GM18907 (cell line): ENCODE measurements at regions not wholly inside any gene's neighbourhood (a gene's known extent, or its start where the extent isn't known, plus 50 kb on each side); places are given as distances from the start of the nearest gene placed in this dataset.

Source experiments
- ATAC-seq: cut with Tn5 transposase; IDR thresholded peaks from one replicate; pipeline ENCODE4 v1.9.1; 2021; ENCODE audit warnings: mild to moderate bottlenecking, moderate library complexity; ENCODE audit not compliant: unreplicated experiment

DNA sequence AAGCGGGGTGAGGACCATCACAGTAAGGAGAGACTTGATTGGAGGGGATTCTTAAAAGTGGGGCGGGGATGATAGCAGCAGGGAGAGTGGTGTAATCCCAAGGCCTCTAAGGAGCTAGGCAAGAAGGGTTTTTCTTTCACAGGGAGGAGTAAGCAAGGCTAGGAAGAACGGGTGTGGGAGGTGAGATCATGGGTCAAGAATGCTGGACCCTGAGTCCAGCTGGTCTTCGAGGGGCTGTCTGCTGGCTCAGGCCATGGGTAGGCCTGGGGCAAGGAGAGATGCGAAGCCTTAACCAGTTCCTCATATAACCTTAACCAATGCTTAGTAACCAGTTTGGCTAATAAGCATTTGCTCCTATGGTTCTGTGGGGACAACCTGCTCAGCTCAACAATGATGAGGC lies 599.1 kb downstream of the NPHP4 start:
- no peak for ATAC-seq

DNA sequence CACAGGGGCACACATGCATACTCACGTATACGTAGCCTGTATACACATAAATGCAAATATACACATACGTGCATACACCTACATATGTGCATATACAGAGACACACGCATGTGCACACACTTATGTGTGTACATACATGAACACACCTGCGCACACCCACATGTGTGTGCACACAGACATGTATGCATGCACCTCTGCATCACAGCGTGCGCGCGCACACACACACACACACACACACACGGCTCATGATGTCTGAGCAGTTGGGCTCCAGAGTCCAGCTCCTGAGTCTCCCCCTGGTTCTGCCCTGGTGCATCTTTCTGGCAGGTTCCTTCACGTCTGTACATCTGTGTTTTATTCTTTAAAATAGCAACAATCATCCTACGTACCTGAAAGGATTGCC lies 600.5 kb downstream of the NPHP4 start:
- ATAC-seq, result no peak

DNA sequence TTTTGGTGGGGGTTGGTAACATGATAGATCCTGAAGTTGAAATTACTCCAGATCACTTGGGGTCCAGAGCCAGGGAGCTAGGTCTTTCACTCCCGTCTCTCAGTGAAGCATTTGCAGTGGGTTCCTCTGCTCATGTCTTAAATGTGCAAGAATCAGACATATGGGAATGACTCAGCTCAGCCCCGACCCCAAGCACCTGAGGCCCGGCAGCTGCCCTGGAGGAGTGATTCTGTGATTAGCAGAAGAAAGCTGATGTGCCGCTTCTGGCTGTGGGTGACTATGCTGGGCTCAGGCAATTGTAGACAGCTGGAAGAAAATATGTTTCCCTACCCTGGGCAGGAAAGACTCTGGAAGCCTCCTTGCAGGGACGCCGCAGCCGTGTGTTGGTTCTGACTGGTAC lies 601.7 kb downstream of the NPHP4 start:
- no peak for ATAC-seq

DNA sequence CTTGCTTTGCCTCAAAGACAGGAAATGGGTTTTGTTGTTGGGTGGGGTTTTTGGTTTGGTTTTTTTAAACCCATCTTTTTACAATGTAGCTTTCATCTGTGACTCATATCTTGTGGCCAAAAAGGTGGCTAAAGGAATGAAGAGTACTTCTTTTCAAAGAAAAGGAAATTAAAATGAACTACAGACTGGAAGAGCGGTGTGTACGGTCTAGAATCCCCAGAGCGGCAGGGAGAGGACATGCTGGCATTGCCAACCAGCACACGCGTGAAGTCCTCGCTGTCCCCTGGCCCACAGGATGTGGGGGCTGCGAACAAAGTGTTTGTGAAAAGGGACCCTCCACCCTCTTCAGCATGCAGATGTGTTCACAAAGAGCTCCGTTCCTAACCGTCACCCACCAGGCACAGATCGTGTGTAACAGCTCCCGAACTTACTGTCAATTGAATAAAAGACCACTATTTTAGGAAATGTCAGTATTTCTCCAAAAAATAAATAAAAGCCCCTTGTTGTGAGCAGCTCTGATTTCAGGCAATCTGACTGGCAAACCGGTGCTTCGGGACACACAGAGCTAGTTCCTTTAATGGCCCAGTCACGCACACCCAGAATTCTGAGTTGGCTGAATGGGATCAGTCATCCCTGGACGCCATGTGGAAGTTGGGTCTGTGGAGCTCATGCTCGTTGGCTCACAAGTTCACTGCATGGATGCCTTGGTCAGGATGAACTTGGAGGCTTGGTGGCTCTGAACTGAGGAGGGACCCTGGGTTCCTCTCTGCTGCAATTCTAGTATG lies 602.9 kb downstream of the NPHP4 start:
- ATAC-seq, result no peak

DNA sequence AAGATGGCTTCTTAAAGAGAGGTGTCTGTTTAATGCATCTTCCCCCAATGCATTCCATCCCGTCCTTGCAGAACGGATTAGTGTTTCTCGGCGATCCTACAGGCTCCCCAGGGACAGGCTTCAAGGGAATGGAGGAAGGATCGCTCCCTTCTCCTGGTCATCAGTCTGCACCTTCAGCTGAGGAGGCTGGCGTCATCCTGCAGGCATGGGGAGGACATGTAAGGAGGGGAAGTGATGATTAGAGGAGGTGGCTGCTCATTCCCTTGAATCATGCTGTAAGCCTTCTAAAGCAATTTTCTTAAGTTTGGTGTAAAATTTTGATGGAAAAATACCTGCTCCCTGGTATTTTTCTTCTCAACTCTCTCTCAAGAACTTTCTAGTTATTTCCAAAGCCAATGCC lies 603.6 kb downstream of the NPHP4 start:
- ATAC-seq, result no peak

DNA sequence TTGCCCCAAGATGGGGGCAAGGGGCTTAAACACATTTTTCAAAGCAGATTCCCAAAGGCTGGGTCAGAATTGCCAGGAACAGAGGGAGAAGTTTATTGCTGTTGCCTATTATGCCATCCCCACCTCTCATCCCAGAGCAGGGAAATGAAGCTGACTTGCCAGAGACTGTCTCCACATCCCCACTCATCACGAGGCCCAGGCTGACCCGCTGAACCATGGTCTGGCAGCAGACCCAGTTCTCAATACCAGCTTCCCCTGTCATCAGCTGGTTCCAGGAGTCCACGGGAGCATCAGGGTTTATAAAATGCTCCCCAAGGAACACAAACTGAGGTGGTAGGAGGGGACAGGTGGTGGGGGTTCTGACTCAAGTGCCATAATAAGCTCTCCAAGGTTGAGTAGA lies 605.9 kb downstream of the NPHP4 start:
- ATAC-seq, result no peak

DNA sequence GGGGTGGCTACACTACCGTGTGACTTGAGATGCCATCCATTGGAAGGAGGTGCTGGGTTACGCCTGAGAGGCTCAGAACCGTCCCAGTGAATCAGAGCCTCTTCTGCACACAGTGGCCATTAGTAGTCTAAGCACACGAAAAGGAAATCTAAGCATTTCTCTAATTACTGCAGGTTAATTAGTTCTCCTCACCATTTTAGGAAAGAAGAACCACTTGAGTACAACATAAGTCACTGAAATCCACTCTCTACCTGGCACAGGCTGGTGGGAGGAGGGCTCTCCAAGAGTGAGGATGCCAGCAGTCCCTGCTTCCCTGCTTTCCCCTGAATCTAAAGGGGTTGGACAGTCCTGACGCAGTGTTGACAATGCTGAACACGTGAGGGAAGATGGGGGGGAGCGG lies 606.3 kb downstream of the NPHP4 start:
- no peak for ATAC-seq

DNA sequence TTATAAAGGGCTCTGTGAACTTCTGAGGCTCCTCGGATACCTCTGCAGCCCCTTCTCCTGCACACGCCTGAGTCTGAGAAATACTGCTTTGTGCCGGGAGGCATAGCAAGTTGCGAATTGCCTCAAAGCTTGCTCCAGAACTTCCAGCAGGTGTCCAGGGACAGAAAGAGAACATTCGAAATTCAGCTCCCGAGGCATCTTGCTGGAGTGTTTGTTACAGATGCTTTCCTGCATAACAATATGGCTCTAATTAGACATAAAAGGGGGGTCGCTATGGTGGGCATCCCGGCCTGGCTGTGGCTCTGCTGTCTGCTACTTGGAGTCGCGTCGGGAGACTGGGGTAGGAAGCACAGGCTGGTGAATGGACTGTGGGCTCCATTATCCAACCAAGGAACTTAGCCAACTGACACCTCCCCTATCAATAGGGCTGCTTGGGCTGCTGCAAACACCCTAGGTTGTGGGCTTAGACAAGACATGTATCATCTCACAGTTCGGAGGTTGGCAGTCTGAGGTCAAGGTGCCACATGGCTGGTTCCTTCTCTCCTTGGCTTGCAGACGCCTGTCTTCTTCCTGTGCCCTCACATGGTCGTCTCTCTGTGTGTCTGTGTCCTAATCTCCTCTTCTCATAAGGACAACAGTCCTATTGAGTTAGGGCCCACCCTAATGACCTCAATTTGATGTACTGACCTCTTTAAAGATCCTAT lies 607.0 kb downstream of the NPHP4 start:
- ATAC-seq, result no peak

DNA sequence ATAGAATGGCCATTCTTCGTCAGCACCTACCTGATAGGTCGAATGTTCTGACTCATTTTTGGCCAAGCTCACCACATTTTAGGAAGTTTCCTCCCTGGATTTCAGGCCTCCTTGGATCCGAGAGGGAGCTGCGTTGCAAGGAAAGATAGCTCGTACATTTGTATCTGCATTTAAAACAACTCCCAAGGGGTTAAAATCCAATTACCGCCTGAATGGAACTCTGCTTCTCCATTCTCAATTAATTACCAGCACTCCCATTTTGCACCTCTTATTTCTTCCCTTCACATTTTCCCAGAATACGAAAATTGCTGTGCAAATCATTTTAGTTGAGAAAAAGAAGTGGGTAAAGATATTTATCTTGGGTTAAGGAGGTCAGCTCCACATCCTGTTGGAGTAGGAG lies 610.7 kb downstream of the NPHP4 start:
- ATAC-seq, result no peak

DNA sequence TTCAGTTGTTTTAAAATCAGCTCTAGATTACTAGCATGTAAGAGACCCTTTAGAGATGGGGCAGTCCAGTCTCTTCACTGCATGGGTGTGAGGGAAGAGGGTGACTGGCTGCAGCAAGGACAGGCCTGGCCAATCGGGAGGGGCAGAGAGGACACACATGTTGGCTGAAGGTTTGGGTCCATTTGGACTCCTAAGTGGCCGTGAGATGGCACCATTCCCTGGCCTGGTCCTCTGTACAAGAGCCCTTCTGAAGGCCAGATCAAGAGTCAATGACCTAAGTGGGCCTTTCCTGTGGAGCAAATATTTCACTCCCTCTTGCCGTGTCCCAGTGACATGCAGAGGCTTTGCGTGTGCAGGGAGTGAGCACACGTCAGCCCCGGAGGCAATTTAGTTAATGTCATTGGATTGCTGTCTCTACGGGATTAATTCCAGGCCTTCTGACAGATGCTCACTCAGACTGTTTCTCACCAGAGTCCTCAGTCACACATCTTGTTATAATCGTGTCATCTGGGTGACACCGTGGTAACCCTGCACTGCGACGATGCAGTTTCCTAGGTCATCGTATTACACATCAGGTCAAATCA lies 613.0 kb downstream of the NPHP4 start:
- ATAC-seq, result no peak

DNA sequence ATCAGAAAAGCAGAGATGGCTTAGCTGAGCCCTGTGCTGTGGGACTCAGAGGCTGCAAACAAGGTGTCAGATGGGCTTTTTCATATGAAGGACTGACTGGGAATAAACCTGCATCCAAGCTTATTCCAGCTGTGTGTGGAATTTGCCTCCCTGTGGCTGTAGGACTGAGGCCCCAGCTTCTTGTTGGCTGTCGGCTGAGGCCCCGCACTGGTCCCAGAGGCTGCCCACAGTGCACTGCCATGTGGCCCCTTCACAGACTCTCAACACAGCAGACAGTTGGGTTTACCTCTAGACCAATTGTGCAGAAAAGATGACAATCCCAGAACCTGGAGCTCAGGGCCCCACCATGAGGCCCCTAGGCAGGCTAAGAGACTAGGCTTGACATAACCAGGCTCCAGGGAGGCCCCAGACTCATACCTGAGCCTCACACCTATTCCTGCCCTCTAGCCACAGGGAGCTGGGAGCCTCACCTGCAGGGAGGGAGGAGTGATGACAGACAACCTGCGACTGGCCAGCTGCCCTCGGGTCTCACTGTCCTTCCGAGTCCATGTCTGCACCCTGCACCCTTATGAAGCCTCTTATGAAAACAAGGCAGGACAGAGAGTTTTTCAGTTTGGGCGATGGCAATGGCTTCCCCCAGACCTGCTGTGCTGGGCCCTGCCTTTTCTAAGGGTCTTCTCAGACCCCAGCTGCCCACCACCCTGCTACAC lies 615.5 kb downstream of the NPHP4 start:
- no peak for ATAC-seq

DNA sequence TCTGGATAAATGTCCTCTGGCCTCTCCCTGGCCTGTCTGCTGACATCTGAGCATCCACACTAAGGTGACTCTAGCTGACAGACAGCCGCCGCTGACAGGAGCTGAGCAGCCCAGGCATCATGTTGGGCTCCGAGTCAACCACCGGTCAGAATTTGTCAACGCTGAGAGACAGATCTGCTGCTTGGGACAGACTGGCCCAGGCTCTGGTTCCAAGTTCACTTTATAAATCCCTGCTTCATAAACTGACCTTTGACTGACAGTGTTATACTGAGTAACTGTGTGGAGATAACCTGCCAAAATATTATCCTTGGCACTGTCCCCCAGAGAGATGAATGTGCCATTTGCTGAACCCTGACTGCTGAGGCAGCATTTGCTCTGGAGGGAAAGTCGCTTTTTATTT lies 616.7 kb downstream of the NPHP4 start:
- ATAC-seq, result no peak

DNA sequence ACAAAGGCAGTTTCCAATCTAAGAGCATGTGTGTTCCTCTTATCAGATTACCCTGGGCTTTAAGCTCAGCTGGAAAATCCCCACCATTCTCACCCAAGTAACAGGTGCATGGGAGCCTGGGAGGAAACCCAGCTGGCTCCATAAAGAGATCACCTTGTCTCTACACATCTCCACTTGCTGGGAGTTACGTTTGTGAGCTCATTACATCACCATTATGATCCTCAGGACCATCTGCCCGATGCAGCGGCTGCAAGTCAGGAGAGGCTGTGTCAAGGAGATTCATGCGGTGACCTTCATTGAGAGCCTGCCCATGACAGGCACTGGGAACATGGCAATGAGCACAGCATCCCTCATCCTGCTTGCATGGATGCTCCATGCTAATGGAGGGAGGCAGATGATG lies 618.0 kb downstream of the NPHP4 start:
- ATAC-seq, result no peak

DNA sequence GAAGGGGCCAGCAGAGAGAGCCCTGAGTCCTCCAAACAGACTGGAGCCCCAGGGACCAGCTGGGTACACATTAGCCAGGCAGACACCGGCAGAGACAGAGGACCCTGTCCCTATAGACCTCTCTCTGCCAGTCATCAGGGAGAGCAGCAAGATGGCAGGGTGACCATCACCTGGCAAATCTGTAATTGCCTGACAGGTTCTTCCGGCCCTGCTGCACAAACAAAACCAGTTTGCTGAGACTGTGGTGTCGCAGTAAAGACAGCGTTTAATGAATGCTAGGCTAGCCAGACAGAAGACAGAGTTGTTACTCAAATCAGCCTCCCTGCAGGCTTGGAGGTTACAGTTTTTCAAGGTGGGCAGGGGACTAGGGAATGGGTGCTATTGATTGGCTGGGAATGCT lies 618.9 kb downstream of the NPHP4 start:
- ATAC-seq, result no peak

DNA sequence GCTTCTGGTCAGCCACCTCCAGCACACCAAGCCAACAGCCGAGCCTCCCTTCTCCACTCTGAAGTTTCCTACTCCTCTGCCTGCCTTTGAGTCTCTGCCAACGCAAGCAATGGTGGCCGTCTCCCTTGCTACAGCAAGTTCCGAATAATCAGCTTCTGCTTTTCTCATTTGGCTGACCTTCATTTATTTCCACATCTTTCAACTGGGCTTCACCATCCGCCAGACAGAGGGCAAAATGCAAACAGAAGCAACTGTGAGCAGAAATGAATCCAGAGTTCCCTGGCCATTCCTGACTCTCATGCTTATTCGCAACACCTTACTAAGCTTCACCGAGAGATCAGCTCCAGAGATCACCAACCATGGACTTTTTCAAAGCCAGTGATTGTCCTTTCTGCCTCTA lies 621.0 kb downstream of the NPHP4 start:
- ATAC-seq, result no peak

DNA sequence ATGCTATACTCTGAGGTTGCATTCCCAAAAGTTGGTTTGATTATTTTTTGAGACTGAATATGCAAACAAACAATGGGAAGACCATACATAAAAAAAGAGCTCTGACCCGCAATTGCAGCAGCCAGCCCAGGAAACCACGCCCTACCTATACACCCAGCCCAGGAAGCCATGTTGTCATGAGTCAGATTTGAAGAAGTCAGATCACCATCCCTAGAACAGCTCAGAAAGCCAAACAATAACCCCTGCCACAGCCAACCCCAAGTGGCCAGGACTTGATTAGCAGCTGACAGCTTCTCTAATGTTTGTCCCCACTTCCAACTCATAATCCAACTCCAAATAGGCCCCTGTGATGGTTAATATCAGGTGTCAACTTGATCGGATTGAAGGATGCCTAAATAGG lies 621.9 kb downstream of the NPHP4 start:
- ATAC-seq, result no peak

DNA sequence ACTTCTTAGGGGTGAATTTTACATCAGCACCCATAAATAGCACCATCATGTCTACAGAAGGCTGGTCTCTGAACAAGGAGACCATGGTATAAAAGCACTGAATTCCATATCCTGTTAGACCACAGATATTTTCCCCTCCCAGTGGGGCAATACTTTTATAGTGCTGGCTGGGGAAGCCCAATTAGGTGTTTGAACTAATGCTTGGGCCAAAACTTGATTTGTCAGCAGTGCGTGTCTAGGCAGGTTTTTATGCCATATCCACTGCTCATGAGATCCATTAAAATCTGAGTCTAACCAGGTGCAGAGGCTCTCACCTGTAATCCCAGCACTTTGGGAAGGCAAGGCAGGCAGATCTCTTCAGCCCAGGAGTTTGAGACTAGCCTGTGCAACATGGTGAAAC lies 623.0 kb downstream of the NPHP4 start:
- no peak for ATAC-seq

DNA sequence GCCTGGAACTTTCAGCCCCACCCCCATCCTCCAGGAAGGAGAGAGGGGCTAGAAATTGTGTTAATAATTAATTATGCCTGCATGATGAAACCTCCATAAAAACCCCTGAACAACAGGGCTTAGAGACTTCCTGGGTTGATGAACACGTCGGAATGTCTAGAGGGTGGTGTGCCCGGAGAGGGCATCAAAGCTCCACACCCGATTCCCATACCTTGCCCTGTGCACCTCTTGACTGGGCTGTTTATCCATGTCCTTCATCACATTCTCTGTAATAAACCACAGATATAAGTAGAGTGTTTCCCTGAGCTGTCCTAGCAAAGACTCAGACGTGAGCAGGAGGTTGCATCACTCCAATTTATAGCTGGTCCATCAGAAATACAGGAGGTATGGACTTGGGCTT lies 624.0 kb downstream of the NPHP4 start:
- no peak for ATAC-seq

DNA sequence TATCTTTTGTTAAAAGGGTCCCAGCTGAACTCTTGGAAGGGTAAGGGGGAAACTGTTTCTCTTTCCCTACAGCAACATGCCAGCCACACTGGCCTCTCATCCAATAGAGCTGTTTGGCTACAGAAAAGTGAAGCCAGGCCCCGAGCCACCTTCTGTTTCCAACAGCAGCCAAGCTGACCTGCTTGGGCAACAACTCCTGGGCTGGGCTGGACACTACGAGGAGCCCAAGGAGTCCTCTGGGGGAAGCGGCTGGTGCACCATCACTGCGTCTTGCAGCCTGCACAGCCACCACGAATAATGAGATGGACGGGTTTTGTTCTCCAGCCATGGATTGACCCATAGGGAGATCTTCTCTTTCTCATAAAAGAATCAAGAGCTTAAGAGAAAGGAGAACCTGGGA lies 624.9 kb downstream of the NPHP4 start:
- no peak for ATAC-seq

DNA sequence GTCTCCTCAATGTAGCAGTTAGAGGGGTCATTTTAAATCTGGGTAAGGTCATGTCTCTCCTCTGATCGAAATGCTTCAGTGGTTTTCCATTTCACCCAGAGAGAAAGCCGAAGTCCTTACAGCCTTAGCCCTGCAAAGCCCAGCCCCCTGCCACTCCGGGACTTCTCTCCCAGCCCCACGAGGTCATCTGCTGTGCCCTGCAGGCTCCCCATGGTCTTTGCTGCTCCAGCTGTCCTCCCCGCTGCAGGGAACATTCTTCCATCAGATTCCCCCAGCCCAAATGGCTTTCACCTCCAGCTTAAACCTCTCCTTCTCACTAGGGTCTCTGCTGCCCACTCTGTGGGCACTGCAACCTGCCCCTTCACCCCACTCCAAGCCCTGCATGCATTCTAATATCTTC lies 626.5 kb downstream of the NPHP4 start:
- ATAC-seq, result no peak

DNA sequence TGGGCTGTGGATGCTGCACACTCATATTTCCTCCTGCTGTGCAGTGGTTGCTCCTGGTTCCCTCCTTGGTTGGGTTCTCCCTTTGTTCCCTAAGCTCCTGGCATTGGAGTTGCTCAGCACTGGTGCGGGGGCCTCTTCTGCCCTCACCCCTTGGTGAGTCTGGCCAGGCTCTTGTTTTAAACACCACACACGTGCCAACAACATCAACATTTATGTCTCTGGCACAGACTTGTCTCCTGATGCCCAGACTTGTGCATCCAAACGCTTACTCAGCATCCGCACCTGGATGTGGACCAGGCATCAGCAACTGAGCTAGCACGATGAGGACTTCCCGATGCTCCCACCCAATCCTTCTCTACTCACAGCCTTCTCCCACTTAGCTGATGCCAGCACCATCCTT lies 627.6 kb downstream of the NPHP4 start:
- no peak for ATAC-seq

DNA sequence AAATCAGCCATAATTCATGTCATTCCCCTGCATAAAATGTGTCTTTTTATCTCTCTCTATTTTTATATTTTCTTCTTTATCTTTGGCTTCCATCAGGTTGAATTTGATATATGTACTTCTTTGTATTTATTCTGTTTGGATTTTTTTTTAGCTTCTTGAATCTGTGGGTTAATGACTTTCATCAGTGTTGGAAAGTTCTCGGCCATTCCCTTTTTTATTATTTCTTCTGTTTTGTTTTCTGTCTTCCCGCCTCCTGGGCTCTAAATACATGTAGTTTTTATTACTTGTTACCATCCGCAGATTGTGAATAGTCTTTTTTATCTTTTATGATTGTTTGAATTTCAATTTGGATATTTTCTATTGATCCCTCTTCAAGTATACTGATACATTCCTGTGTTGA lies 637.5 kb downstream of the NPHP4 start:
- no peak for ATAC-seq
